Stimulated activated effector memory CD8-positive, alpha-beta T cell treated with anti-CD3 and anti-CD28 coated beads, Interleukin-12 subunit alpha, Interleukin-12 subunit beta, amount 100 ng/mL, for 72 hours (primary cell): ENCODE measurements at regions not wholly inside any gene's neighbourhood (a gene's known extent, or its start where the extent isn't known, plus 50 kb on each side); places are given as distances from the start of the nearest gene placed in this dataset.

ENCODE experiments used
- ATAC-seq: fragments of 150-1000 bp; cut with Tn5 transposase; 2 replicates; pipeline ENCODE4 v1.10.0; 2021
- DNase-seq, 2 donors: peaks; one replicate each; pipeline ENCODE4 v3.0.0; 2021 to 2022; ENCODE audit warnings: low spot score in 2 of 2
- H3K27ac Mint-ChIP-seq: one replicate; pipeline ENCODE4 v1.8.0; 2022; ENCODE audit warnings: mild to moderate bottlenecking, mixed read lengths
- H3K36me3 Mint-ChIP-seq: one replicate; pipeline ENCODE4 v1.8.0; 2022; ENCODE audit warnings: mild to moderate bottlenecking, mixed read lengths
- H3K4me1 Mint-ChIP-seq: one replicate; pipeline ENCODE4 v1.8.0; 2022; ENCODE audit warnings: mixed read lengths
- H3K4me3 Mint-ChIP-seq: one replicate; pipeline ENCODE4 v1.8.0; 2022; ENCODE audit warnings: mild to moderate bottlenecking, mixed read lengths
- H3K9me3 Mint-ChIP-seq: one replicate; pipeline ENCODE4 v1.8.0; 2022; ENCODE audit warnings: mixed read lengths

GRCh38 chr21:20647607-20648006 is 350.6 kb upstream of the NCAM2 start:
- H3K4me1 Mint-ChIP-seq = no peaks in the 10 kb centered on the region
- ATAC-seq = no peak
- H3K36me3 Mint-ChIP-seq = no peaks in the 10 kb centered on the region

GRCh38 chr21:20649231-20649630 is 349.0 kb upstream of the NCAM2 start:
- no peak for ATAC-seq
- no peak for DNase-seq
- Mint-ChIP-seq H3K36me3 (no peaks in the 10 kb centered on the region), H3K9me3 (peaks cover 13% of the 10 kb centered on the region), H3K4me1 (no peaks in the 10 kb centered on the region), H3K4me3 (no peak overlapping the region), H3K27ac (no peak overlapping the region)

More at GRCh38 chr21:20647607-20648006, 350.6 kb upstream of the NCAM2 start:
- H3K27ac Mint-ChIP-seq = no peak overlapping the region
- H3K9me3 Mint-ChIP-seq = peaks cover 19% of the 10 kb centered on the region
- DNase-seq = no peak
- no peak overlapping the region for H3K4me3 Mint-ChIP-seq

- Mint-ChIP-seq H3K4me3 (no peak overlapping the region), H3K4me1 (no peaks in the 10 kb centered on the region), H3K36me3 (no peaks in the 10 kb centered on the region), H3K27ac (no peak overlapping the region), H3K9me3 (peaks cover 7% of the 10 kb centered on the region)
- ATAC-seq (no peak), DNase-seq (no peak)
Observed at GRCh38 chr21:20652846-20653245, 345.4 kb upstream of the NCAM2 start.

- Mint-ChIP-seq H3K4me3 (no peak overlapping the region), H3K9me3 (peaks cover 13% of the 10 kb centered on the region), H3K27ac (no peak overlapping the region), H3K36me3 (no peaks in the 10 kb centered on the region), H3K4me1 (no peaks in the 10 kb centered on the region)
- no peak for ATAC-seq
- DNase-seq = no peak
Observed at GRCh38 chr21:20661246-20661645, 337.0 kb upstream of the NCAM2 start.

- H3K36me3 Mint-ChIP-seq = no peaks in the 10 kb centered on the region
- DNase-seq = no peak
- H3K9me3 Mint-ChIP-seq = peaks cover 16% of the 10 kb centered on the region
- H3K27ac Mint-ChIP-seq = no peak overlapping the region
- H3K4me1 Mint-ChIP-seq = no peaks in the 10 kb centered on the region
- H3K4me3 Mint-ChIP-seq = no peak overlapping the region
- no peak for ATAC-seq
Observed at GRCh38 chr21:20661745-20662422, 336.3 kb upstream of the NCAM2 start.

DNA sequence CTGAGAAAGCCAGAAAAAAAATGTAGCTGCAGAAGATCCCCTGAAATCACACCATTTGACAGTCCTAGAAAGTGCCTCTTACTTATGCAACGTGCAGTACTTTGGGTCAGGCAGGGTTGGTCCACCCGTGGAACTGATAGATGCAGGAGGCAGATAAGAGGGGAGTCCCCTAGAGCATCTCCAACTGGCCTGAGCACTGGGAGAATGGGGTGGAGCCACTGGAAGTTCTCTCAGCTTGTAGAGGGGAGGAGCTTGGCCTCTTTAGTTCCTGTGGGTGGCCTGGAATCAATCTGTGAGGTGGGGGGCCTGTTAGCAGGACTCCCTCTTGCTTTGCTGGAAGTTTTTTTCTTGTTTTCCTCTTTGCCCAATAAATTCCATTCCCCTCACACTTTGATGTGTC is 335.7 kb upstream of the NCAM2 start:
- Mint-ChIP-seq H3K4me3 (no peak overlapping the region), H3K27ac (no peak overlapping the region), H3K9me3 (peaks cover 19% of the 10 kb centered on the region), H3K36me3 (no peaks in the 10 kb centered on the region), H3K4me1 (no peaks in the 10 kb centered on the region)
- no peak for ATAC-seq
- no peak for DNase-seq

DNA sequence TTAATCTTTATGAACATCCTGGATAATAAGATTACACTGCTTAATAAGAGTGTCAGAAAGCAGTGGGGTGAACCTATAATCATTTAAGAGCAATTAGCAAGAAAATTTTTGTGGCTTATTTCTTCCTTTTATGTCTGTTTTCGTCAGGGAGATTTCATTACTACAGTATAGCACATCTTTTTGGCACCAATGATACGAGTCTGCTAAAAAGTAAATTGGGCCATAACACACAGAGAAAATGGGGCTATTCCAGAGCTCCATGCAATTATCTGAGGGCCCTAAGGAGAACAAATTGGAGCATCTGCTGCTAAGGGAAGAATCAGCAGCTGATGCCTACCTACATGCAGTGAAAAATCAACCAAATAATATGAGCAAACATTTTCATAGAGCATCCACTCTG is 330.3 kb upstream of the NCAM2 start:
- no peak for DNase-seq
- no peak for ATAC-seq

DNA sequence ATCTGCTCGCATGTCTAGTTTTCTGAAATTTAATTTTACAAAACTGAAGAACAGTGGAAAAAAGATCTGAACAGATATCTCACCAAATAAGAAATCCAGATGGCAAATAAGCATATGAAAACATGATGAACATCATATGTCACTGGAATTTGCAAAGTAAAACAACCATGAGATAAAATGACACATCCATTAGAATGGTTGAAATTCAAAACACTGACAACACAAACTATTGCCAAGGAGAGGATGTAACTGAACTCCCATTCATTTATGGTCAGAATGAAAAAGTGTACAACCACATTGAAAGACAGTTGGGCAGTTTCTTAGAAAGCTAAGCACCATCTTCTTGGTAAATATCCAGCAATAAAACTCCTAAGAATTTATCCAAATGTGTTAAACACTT is 312.7 kb upstream of the NCAM2 start:
- Mint-ChIP-seq H3K9me3 (peaks cover 16% of the 10 kb centered on the region), H3K4me1 (no peaks in the 10 kb centered on the region), H3K4me3 (no peak overlapping the region), H3K27ac (no peak overlapping the region), H3K36me3 (no peaks in the 10 kb centered on the region)
- no peak for DNase-seq
- ATAC-seq = no peak

More for the DNA sequence above, 330.3 kb upstream of the NCAM2 start:
- Mint-ChIP-seq H3K36me3 (no peaks in the 10 kb centered on the region), H3K4me3 (no peak overlapping the region), H3K4me1 (no peaks in the 10 kb centered on the region), H3K9me3 (peaks cover 20% of the 10 kb centered on the region), H3K27ac (no peak overlapping the region)

- DNase-seq (no peak), ATAC-seq (no peak)
- H3K27ac Mint-ChIP-seq = no peak overlapping the region
- H3K36me3 Mint-ChIP-seq = no peaks in the 10 kb centered on the region
- H3K4me1 Mint-ChIP-seq = no peaks in the 10 kb centered on the region
- H3K9me3 Mint-ChIP-seq = peaks cover 16% of the 10 kb centered on the region
- no peak overlapping the region for H3K4me3 Mint-ChIP-seq
Observed at GRCh38 chr21:20698585-20698984, 299.6 kb upstream of the NCAM2 start.

GRCh38 chr21:20701235-20701634 is 297.0 kb upstream of the NCAM2 start:
- no peaks in the 10 kb centered on the region for H3K4me1 Mint-ChIP-seq
- no peak for DNase-seq
- H3K9me3 Mint-ChIP-seq = peaks cover 11% of the 10 kb centered on the region
- H3K36me3 Mint-ChIP-seq = no peaks in the 10 kb centered on the region
- no peak overlapping the region for H3K4me3 Mint-ChIP-seq
- ATAC-seq = no peak
- no peak overlapping the region for H3K27ac Mint-ChIP-seq

DNA sequence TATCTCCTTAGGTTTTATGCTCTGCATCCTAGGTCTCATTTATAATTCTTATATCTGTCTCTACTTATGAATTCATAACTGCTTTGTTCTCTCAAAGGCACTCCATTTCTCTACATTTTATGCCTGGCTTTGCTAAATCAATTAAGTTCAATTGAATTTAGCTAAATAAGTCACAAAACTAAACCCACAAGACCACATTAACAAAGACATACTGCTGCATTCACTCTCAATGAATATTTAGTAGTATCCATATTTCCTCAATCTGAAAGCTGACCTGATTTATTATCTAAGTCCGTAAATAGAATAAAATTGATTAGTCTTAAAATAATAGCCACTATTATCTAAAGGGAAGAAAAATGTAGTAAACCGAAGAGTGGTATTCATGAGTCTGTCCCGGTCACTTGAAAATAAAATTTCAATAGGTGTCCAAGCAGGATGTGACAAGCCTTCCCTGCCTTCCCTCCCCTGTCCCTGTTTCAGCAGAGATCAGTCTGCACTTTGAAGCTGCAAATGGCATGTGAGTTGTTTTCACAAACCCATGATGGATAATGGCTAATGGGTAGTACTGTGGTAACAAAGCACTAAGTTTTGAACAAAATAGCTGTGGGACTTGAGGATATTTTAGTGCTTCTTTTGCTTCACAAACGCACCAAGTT is 295.0 kb upstream of the NCAM2 start:
- DNase-seq (no peak), ATAC-seq (no peak)
- H3K27ac Mint-ChIP-seq = no peak overlapping the region
- no peak overlapping the region for H3K4me3 Mint-ChIP-seq
- H3K9me3 Mint-ChIP-seq = peaks cover 12% of the 10 kb centered on the region
- H3K36me3 Mint-ChIP-seq = no peaks in the 10 kb centered on the region
- no peaks in the 10 kb centered on the region for H3K4me1 Mint-ChIP-seq

DNA sequence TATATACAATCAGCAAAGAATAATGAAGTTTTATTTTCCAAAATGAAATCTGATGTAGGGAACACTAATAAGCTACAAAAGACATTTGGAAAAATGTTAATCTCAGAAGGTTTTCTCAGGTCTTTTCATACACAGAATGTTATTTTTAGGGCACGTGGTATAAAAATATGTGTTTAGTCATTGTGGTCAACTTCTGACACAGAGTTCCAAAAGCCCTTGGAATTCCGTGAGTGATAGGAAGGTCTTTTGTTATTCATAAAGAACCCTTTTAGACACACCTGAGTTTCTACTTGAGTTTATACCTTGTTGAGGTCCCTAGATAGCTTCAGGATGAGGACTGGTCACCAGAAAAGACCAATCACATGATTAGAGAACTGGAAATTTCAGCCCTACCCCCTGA is 277.6 kb upstream of the NCAM2 start:
- DNase-seq (no peak), ATAC-seq (no peak)
- H3K36me3 Mint-ChIP-seq = no peaks in the 10 kb centered on the region
- H3K27ac Mint-ChIP-seq = no peak overlapping the region
- peaks cover 13% of the 10 kb centered on the region for H3K9me3 Mint-ChIP-seq
- no peak overlapping the region for H3K4me3 Mint-ChIP-seq
- H3K4me1 Mint-ChIP-seq = no peaks in the 10 kb centered on the region

GRCh38 chr21:20721151-20721550 is 277.1 kb upstream of the NCAM2 start:
- DNase-seq (no peak), ATAC-seq (no peak)
- no peak overlapping the region for H3K27ac Mint-ChIP-seq
- H3K9me3 Mint-ChIP-seq = peaks cover 13% of the 10 kb centered on the region
- no peak overlapping the region for H3K4me3 Mint-ChIP-seq
- H3K4me1 Mint-ChIP-seq = no peaks in the 10 kb centered on the region
- no peaks in the 10 kb centered on the region for H3K36me3 Mint-ChIP-seq

- no peak overlapping the region for H3K4me3 Mint-ChIP-seq
- peaks cover 5% of the 10 kb centered on the region for H3K9me3 Mint-ChIP-seq
- no peaks in the 10 kb centered on the region for H3K36me3 Mint-ChIP-seq
Observed at GRCh38 chr21:20728691-20729090, 269.5 kb upstream of the NCAM2 start.

DNA sequence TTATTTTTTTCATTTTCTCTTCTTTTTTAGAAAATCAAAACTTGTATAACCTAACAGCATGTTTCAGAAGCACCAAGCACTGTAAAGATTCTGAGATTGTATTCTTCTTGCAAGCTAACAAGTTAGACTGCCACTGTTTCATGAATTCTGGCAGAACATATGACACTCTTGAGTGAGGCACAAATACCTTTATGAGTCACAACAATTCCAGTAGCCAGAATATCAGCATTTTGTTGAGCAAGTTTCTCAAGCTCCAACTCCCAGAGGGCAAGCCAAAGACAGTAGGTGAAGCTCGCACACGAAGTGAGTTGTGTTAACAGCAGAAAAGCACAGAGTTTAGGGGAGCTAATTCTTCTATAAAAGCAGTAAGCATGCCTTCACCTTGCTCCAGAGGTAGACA is 268.8 kb upstream of the NCAM2 start:
- Mint-ChIP-seq H3K4me3 (no peak overlapping the region), H3K9me3 (peaks cover 5% of the 10 kb centered on the region), H3K4me1 (no peaks in the 10 kb centered on the region), H3K36me3 (no peaks in the 10 kb centered on the region), H3K27ac (no peak overlapping the region)
- no peak for DNase-seq
- ATAC-seq = no peak

More at GRCh38 chr21:20728691-20729090, 269.5 kb upstream of the NCAM2 start:
- no peaks in the 10 kb centered on the region for H3K4me1 Mint-ChIP-seq
- DNase-seq (no peak), ATAC-seq (no peak)
- no peak overlapping the region for H3K27ac Mint-ChIP-seq

DNA sequence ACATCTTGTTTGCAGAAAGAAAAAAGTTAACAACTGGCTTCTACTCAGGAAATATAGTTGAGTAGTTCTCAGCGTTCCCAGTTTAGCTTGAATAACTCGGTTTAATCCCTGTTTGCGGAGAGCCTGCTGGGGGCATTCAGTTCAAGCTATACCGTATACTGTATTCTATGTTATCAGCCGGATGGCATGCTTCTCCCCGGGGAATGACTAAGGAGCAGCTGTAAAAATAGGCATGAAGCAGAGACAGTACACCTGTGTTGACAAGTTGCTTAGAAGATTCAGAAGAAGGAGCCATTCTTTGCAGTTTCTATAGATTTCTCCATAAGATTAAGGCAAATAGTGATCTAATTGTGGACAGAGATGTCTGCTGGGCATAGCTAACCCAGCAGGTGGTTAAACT is 267.8 kb upstream of the NCAM2 start:
- ATAC-seq (no peak), DNase-seq (no peak)
- H3K4me1 Mint-ChIP-seq = no peaks in the 10 kb centered on the region
- H3K9me3 Mint-ChIP-seq = peaks cover 5% of the 10 kb centered on the region
- no peaks in the 10 kb centered on the region for H3K36me3 Mint-ChIP-seq
- no peak overlapping the region for H3K27ac Mint-ChIP-seq
- no peak overlapping the region for H3K4me3 Mint-ChIP-seq
